ENCODE measurements at regions not wholly inside any gene's neighbourhood (a gene's known extent, or its start where the extent isn't known, plus 50 kb on each side); places are given as distances from the start of the nearest gene placed in this dataset.

GRCh38 chr2:18297534-18298058 is 262.9 kb downstream of the RDH14 start:
- ATAC-seq, result no peak
- TF ChIP-seq ZNF565 (CRISPR knock-in tag; conservative IDR thresholded peaks at IDR 0.05; ENCODE audit: low read depth), result no peak
- TF ChIP-seq, protein P1, sequence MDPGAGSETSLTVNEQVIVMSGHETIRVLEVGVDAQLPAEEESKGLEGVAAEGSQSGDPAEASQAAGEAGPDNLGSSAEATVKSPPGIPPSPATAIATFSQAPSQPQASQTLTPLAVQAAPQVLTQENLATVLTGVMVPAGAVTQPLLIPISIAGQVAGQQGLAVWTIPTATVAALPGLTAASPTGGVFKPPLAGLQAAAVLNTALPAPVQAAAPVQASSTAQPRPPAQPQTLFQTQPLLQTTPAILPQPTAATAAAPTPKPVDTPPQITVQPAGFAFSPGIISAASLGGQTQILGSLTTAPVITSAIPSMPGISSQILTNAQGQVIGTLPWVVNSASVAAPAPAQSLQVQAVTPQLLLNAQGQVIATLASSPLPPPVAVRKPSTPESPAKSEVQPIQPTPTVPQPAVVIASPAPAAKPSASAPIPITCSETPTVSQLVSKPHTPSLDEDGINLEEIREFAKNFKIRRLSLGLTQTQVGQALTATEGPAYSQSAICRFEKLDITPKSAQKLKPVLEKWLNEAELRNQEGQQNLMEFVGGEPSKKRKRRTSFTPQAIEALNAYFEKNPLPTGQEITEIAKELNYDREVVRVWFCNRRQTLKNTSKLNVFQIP (CRISPR knock-in tag; IDR thresholded peaks at IDR 0.05; ENCODE audit: borderline replicate concordance, low read depth), result no peak
- TF ChIP-seq TCF4 (CRISPR knock-in tag; IDR thresholded peaks at IDR 0.05; ENCODE audit: borderline replicate concordance), result no peak
- no peak for TF ChIP-seq ZNF8 (CRISPR knock-in tag; IDR thresholded peaks at IDR 0.05)

GRCh38 chr2:18290386-18290785 is 270.1 kb downstream of the RDH14 start:
- ATAC-seq, result no peak
- TF ChIP-seq ZNF70 (CRISPR knock-in tag; IDR thresholded peaks at IDR 0.05) (no peak), TOX (CRISPR knock-in tag; IDR thresholded peaks at IDR 0.05; ENCODE audit: borderline replicate concordance) (no peak), TCF4 (CRISPR knock-in tag; IDR thresholded peaks at IDR 0.05; ENCODE audit: borderline replicate concordance) (no peak), ZFP30 (CRISPR knock-in tag; IDR thresholded peaks at IDR 0.05) (no peak), OSR1 (CRISPR knock-in tag; IDR thresholded peaks at IDR 0.05) (no peak), ISL1 (CRISPR knock-in tag; IDR thresholded peaks at IDR 0.05) (no peak), SNAI2 (CRISPR knock-in tag; IDR thresholded peaks at IDR 0.05) (no peak), ZC3H10 (CRISPR knock-in tag; IDR thresholded peaks at IDR 0.05) (no peak), ZNF8 (CRISPR knock-in tag; IDR thresholded peaks at IDR 0.05) (no peak)
- TF ChIP-seq, protein P2, sequence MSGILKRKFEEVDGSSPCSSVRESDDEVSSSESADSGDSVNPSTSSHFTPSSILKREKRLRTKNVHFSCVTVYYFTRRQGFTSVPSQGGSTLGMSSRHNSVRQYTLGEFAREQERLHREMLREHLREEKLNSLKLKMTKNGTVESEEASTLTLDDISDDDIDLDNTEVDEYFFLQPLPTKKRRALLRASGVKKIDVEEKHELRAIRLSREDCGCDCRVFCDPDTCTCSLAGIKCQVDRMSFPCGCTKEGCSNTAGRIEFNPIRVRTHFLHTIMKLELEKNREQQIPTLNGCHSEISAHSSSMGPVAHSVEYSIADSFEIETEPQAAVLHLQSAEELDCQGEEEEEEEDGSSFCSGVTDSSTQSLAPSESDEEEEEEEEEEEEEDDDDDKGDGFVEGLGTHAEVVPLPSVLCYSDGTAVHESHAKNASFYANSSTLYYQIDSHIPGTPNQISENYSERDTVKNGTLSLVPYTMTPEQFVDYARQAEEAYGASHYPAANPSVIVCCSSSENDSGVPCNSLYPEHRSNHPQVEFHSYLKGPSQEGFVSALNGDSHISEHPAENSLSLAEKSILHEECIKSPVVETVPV (CRISPR knock-in tag; IDR thresholded peaks at IDR 0.05), result no peak

DNA sequence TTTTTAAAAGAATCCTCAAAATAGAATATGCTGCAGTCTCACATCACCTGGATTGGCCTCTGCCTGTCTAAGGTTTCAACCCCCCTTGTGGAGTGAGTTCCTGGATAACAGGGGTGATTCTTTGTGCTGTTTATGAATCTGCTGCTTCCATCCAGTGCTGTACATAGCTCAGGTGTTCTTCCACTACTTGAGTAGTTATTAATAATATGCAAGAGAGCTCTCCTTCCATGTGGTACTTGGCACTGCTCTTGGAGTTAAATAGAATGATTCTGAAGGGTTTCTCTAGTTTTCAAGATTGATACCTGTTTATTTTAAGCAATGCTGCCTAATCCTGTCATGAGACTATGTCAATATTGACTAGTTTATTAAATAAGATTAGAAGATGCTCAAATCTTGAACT is 273.6 kb downstream of the RDH14 start:
- TF ChIP-seq TOX (CRISPR knock-in tag; IDR thresholded peaks at IDR 0.05; ENCODE audit: borderline replicate concordance) (no peak), CSDC2 (CRISPR knock-in tag; IDR thresholded peaks at IDR 0.05) (no peak), ARNTL (CRISPR knock-in tag; IDR thresholded peaks at IDR 0.05; ENCODE audit: borderline replicate concordance, low read depth) (no peak), CREB5 (CRISPR knock-in tag; IDR thresholded peaks at IDR 0.05; ENCODE audit: low read depth) (no peak), TCF4 (CRISPR knock-in tag; IDR thresholded peaks at IDR 0.05; ENCODE audit: borderline replicate concordance) (no peak), ZNF565 (CRISPR knock-in tag; conservative IDR thresholded peaks at IDR 0.05; ENCODE audit: low read depth) (no peak), ZNF70 (CRISPR knock-in tag; IDR thresholded peaks at IDR 0.05) (no peak), ESRRG (CRISPR knock-in tag; IDR thresholded peaks at IDR 0.05) (no peak), ZFP30 (CRISPR knock-in tag; IDR thresholded peaks at IDR 0.05) (no peak), ZFP3 (CRISPR knock-in tag; IDR thresholded peaks at IDR 0.05) (no peak), BACH2 (CRISPR knock-in tag; IDR thresholded peaks at IDR 0.05; ENCODE audit: borderline replicate concordance) (no peak), ISL1 (CRISPR knock-in tag; IDR thresholded peaks at IDR 0.05) (no peak), PPARA (CRISPR knock-in tag; IDR thresholded peaks at IDR 0.05; ENCODE audit: borderline replicate concordance) (no peak), ZNF8 (CRISPR knock-in tag; IDR thresholded peaks at IDR 0.05) (no peak), OSR1 (CRISPR knock-in tag; IDR thresholded peaks at IDR 0.05) (no peak), ZC3H10 (CRISPR knock-in tag; IDR thresholded peaks at IDR 0.05) (no peak)
- TF ChIP-seq, protein P1 (CRISPR knock-in tag; IDR thresholded peaks at IDR 0.05; ENCODE audit: borderline replicate concordance, low read depth), result no peak
- TF ChIP-seq, protein P3, sequence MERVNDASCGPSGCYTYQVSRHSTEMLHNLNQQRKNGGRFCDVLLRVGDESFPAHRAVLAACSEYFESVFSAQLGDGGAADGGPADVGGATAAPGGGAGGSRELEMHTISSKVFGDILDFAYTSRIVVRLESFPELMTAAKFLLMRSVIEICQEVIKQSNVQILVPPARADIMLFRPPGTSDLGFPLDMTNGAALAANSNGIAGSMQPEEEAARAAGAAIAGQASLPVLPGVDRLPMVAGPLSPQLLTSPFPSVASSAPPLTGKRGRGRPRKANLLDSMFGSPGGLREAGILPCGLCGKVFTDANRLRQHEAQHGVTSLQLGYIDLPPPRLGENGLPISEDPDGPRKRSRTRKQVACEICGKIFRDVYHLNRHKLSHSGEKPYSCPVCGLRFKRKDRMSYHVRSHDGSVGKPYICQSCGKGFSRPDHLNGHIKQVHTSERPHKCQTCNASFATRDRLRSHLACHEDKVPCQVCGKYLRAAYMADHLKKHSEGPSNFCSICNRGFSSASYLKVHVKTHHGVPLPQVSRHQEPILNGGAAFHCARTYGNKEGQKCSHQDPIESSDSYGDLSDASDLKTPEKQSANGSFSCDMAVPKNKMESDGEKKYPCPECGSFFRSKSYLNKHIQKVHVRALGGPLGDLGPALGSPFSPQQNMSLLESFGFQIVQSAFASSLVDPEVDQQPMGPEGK (CRISPR knock-in tag; IDR thresholded peaks at IDR 0.05; ENCODE audit: borderline replicate concordance), result no peak
- TF ChIP-seq, protein P4, sequence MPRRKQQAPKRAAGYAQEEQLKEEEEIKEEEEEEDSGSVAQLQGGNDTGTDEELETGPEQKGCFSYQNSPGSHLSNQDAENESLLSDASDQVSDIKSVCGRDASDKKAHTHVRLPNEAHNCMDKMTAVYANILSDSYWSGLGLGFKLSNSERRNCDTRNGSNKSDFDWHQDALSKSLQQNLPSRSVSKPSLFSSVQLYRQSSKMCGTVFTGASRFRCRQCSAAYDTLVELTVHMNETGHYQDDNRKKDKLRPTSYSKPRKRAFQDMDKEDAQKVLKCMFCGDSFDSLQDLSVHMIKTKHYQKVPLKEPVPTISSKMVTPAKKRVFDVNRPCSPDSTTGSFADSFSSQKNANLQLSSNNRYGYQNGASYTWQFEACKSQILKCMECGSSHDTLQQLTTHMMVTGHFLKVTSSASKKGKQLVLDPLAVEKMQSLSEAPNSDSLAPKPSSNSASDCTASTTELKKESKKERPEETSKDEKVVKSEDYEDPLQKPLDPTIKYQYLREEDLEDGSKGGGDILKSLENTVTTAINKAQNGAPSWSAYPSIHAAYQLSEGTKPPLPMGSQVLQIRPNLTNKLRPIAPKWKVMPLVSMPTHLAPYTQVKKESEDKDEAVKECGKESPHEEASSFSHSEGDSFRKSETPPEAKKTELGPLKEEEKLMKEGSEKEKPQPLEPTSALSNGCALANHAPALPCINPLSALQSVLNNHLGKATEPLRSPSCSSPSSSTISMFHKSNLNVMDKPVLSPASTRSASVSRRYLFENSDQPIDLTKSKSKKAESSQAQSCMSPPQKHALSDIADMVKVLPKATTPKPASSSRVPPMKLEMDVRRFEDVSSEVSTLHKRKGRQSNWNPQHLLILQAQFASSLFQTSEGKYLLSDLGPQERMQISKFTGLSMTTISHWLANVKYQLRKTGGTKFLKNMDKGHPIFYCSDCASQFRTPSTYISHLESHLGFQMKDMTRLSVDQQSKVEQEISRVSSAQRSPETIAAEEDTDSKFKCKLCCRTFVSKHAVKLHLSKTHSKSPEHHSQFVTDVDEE (CRISPR knock-in tag; IDR thresholded peaks at IDR 0.05), result no peak
- TF ChIP-seq, protein P2 (CRISPR knock-in tag; IDR thresholded peaks at IDR 0.05), result no peak
- ATAC-seq, result no peak
